Fibroblast of upper back skin (primary cell): ENCODE measurements at regions not wholly inside any gene's neighbourhood (a gene's known extent, or its start where the extent isn't known, plus 50 kb on each side); places are given as distances from the start of the nearest gene placed in this dataset.
"Not testable (repeated sequence)": the region's sequence is repeated elsewhere in the genome, so short reads cannot be mapped to it uniquely, and the experiment has no call there.

Source experiments
- DNase-seq: peaks from one replicate; pipeline ENCODE4 v3.0.0-alpha.2; 2013

DNA sequence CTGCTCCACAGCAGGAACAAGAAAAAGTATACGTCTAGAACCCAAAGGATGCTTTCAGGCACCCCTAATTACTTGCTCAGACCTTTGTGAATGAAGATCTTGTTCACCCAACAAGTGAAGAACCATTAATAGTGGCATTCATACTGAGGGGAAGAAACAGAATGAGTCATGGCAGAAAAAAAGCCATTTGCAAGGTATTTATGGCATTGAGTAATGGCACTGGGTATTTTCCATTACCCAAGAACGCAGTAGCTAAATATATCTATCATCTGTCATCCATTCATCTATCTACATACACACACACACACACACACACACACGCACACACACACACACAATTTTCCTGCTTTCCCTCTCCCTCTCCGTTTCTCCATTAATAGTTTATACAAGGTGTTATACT is 56.4 kb upstream of the XIRP2 start:
- no peak for DNase-seq

DNA sequence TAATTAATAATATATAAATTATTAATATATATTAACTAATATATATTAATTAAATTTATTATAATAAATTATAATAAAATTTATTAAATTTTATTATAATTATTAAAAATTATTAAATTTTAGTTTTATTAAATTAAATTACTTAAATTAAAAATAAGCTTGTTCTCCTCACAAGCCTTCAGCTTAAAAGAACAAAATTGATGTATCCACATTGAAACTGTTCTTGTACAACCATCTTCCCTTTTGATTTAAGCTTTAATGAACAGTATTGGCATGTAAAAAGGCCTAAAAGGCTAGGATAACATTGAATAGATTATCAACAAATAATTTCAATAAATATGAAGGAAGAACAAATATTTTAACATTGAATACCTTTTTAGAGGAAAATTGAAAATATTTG is 62.4 kb upstream of the XIRP2 start:
- no peak for DNase-seq

DNA sequence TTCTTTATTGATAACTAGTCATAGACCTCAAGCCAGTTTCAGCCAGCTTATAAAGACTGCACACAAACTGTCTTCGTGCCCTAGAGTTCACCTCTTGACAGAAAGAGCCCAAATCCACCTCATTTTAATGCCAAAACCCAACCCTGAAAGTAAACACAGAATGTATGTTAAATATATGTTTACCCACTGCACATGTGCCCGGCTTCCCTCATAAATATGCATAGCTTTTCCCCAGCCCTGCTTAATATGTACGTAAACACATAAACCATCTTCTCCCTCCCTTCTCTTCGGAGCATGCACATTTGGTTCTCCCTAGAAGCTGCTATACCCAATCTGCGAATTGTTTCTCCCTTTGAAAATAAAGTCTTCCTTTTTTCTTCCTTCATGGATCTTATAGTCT is 73.9 kb upstream of the XIRP2 start:
- no peak for DNase-seq

DNA sequence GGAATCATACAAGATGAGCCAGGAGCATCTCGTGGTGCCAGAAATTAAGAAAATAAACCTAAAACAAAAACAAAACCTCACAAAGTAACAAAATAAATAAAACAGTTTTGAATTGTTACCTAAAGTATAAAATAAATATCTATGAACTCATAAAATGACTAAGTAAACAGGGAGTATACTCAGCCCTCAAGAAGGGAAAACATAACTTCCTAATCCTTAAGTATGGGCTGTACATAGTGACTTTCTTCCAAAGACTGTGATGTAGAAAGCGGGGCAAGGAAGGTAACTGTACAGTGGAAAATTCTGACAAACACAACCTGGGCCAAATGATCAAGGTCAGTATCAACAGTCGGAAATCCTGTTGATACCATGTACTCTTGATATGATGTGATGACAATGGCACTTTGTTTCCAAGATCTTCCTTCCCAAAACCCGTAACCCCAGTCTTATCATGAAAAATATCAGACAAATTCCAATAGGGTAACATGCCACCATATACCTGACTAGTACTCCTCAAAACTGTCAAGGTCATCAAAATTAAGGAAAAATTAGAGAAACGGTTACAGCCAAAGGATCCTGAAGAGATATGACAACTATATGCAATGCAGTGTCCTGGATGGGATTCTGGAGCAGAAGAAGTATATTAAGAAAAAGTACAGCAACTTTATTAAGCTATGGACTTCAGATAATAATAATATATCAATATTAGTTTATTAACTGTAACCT is 76.0 kb upstream of the XIRP2 start:
- no peak for DNase-seq

DNA sequence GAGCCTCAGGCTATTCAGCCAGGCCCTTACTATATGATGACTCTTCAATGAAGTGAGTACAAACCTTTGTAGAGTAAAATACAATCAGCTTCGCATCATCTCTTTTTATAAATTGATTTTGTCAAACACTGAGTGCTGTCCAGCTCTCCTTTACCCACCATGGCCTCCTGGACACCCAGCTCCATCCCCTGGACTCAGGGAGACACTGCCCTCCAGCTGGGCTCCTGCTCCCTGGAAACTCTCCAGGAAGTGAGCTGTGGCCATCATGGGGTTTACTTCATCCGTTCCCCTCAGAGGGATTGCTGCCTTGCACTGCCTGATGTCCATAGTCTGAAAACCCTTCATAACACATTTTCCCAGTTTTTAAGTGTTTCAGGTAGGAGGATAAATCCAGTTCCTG is 82.5 kb upstream of the XIRP2 start:
- DNase-seq = no peak

DNA sequence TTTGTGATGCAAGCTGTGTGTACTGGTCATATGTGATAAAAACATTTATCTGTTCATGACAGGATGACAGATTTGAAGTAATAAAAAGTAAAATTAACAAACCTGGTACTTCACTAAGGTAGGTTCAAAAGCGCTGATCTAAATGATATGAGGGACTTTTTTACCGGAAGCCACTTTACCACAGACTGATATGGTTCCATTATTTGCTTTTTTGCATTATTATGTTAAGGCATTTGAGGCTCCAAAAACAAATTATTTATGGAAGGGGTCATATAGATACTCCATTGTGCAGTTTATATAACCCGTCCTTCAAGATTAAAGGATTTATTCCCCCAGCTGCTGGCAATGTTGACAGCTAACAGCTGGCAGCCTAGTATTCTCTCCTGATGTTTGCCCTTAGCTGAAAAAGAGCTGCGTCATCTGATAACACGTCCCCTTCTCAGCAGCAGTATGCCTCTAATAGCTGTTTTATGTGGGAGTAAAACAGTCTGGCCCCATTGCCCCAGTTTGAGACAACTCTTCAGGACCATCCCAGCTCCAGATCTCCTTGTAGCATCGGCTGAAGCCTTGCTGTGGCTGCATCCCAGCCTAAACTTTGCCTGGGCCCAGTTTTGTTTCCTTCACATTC is 84.8 kb upstream of the XIRP2 start:
- no peak for DNase-seq

DNA sequence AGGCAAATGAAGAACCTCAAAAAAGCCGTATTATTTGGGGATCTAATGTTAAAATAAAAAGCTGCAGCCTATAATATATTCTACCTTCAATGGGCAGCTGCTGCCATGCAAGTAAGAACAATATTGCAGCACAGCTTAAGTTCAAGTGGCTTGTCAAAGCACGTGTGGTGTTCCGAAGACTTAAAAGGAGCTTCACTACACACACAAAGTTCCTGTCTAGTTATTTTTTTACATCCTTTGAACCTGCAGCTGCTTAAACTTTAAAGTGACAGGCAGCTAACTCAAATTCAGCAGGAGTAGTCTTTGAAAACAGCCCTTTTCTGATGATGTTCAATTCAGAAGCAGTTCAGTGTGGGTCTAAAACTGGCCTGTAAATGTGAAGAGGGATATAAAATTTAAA is 85.8 kb upstream of the XIRP2 start:
- no peak for DNase-seq

DNA sequence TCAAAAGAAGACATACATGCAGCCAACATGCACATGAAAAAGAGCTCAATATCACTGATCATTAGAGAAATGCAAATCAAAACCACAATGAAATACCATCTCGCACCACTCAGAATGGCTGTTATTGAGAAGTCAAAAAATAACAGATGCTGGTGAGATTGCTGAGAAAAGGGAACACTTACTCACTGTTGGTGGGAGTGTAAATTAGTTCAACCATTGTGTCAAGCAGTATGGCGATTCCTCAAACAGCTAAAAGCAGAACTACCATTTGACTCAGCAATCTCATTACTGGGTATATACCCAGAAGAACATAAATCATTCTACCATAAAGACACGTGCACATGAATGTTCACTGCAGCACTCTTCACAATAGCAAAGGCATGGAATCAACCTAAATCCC is 95.5 kb upstream of the XIRP2 start:
- DNase-seq = no peak

DNA sequence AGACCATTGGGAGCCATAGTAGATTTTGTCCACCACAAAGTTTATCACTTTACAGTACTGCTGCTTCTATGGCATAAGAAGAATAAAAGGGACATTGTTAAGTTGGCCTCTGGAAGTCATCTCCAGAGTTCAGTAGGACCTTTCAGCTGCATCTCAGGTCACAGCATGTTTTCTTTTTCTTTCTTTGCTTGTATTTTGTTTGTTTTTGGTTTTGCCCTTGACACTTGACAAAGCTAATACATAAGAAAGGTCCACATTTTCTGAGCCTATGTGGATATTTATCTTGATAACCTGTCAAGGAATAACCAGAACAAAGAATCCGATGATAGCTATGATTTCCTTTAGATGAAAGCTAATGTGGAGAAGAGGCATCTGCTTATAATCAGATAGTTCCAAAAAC is 101.6 kb upstream of the XIRP2 start:
- no peak for DNase-seq

DNA sequence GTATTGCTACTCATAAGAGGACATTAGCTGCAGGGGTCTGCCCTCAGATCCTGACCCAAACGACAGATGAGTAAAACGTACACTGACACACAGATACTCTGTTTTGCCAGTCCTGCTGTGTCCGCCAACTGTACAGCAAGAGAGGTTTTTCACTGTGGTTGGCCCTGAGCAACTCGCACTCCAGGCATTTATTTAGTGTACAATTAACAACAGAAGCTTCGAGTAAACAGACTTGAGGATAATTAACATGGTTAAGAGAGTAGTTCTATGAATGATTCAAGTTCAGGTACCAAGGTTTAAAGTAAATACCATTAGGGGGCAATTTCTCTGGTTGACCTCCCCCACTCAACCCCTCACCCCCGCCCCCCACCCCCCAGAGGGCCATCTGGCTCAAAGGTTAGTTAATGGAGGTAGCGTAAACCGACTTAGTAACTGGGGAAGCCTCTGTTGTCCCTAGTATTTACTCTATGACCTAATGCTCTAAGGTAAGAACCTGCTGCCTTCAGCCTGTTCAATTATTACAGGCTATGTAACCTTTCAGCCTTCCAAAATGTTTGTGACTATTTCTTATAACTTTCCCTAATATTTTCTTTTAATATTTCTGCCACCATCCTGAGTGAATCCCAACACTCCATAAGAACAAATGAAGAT is 103.9 kb upstream of the XIRP2 start:
- no peak for DNase-seq

DNA sequence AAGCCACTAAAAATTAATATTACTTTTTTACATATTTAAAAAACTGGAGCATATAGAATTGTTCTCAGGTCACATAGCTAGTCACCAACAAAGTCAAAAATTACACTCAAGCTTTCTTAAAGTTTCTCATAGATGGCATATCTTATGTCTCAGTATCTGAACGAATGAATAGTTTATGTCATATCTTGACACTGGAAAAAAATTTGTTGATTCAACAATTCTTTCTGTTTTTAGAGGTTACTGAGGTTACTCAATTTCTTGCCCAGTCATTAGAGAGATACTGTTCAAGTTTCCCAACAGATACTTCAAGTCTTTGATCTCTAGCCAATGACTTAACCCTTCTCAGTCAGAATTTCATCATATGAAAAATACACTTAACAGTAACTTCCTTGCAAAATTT is 113.1 kb upstream of the XIRP2 start:
- no peak for DNase-seq

DNA sequence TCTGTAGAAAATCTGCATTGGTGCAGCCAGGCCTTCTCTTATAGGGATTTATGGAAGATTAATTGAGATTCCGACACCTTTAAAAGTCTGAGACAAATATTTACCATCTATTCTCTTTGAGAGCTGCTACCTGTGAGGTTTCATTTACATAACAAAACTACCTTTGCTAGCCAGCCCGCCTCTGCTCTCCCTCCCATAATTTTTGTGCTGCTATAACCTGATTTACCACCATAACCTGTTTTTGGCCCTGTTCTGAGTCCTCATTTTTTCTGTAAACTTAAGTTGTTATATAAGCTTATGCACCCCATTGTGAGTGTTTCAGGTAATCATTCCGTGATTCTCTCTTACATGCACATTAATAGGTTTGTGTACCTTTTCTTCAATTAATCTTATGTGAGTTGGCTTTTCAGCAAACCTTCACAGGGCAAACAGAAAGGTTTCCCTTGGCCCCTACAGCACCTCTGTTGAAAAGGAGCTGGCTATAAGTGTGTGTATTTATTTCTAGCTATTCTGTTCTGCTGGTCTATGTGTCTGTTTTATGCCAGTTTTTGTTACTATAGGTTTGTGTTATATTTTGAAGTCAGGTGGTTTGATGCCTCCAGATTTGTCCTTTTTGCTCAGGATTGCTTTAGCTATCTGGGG is 114.9 kb upstream of the XIRP2 start:
- DNase-seq = no peak

DNA sequence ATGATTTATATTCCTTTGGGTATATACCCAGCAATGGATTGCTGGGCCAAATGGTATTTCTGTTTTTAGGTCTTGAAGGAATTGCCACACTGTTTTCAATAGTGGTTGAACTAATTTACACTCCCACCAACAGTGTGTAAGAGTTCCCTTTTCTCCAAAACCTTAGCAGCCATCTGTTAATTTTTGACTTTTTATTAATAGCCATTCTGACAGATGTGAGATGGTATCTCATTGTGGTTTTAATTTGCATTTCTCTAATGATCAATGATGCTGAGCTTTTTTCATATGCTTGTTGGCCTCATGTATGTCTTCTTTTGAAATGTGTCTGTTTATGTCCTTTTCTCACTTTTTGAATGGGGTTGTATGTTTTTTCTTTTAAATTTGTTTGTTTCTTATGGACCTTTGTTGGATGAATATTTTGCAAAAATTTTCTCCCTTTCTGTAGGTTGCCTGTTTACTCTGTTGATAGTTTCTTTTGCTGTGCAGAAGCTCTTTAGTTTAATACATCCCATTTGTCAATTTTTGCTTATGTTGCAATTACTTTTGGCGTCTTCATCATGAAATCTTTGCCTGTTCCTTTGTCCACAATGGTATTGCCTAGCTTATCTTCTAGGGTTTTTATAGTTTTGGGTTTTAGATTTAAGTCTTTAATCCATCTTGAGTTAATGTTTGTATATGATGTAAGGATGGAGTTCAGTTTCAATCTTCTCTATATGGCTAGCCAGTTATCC is 119.7 kb upstream of the XIRP2 start:
- DNase-seq = no peak

DNA sequence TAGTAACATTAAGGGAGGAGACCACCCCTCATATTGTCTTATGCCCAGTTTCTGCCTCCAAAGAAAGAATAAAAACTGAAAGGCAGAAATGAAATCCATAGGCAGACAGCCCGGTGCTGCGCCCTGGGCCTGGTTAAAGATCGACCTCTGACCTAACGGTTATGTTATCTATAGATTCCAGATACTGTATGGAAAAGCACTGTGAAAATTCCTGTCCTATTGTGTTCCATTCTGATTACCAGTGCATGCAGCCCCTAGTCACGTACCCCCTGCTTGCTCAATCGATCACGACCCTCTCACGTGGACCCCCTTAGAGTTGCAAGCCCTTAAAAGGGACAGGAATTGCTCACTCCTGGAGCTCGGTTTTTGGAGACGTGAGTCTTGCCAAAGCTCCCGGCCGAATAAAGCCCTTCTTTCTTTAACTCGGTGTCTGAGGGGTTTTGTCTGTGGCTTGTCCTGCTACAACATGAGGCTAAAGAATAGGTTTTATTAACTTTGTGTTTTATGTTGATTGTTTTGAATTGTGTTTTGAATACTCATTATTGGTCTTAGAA is 121.4 kb upstream of the XIRP2 start:
- not testable (repeated sequence) for DNase-seq

DNA sequence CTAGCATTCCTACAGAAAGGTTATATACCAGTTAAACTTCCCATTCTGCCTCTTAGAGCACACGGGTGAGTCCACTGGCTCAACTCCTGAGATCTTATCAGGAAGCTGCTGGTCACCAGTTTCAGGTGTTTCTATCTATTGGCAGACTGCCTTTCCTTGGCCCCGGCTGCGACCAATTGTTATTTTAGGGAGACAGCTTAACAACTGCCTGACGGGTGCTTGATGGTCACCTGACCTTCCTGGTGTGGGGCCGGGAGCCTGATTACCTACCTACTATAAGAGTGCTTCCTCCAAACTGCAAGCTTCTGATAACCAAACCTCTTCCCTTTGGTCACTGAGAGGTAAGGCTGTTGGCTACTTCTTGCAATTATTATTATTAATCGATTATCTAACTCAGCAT is 122.1 kb upstream of the XIRP2 start:
- DNase-seq = no peak

DNA sequence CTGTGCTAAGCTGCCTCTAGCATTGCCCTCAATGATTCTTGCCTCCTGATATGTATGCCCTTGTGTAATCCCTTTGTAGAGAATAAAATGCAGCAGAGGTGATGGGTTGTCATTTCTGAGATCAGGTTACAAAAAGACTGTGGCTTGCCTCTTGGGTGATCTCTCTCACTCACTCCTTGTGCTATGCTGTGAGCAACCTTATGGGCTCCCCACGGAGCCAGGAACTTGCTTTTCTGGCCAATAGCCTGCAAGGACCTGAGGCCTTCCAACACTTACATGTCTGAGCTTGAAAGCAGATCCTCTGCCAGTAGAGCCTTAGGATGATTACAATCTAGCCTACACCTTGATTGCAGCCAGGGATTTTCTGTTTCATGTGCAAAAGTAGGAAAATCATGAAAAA is 123.1 kb upstream of the XIRP2 start:
- DNase-seq = no peak

DNA sequence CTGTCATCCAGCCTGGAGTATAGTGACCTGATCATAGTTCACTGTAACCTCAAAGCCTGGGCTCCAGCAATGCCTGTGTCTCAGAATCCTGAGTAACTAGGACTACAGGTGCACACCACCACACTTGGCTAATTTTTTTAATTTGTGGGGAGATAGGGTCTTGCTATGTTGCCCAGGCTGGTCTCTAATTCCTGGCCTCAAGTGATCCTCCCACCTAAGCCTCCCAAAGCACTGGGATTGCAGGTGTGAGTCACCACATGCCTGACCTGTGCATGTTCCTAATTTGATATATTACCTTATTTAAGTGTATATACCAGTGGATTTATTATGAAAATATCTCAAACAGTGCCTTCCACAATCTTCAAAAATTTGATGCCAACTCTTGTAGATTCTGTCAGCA is 123.6 kb upstream of the XIRP2 start:
- DNase-seq = no peak

DNA sequence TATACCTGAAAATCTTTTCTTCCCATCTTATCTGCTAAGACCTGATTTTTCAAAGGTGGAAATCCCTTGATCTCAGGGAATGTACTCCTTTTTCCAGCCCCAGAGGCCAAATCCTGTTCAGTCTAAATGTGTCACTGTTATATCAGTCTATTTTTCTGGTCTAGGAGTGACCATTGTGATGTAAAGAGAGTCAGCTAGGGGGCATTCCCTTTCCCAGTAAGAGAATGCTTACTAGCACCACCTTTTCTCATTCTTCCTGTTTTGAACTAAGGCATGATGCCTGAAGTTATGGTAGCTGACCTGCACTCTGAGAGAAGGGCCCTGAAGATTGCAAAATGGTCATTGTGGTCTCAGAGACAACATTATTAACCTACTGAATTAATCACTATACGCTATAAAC is 124.1 kb upstream of the XIRP2 start:
- DNase-seq = no peak

DNA sequence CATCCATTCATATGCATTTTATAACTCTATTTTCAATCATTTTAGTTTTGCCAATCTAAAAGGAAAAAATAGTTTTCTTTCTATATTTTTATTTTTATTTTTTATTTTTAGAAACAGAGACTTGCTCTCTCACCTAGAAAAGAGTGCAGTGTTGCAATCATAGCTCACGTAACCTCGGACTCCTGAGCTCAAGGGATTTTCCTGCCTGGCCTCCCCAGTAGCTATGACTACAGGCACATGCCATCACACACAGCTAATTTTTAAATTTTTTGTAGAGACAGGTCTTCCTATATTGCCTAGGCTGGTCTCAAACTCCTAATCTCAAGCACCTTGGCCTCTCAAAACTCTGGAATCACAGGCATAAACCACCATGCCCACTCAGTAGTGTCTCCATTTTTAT is 125.5 kb upstream of the XIRP2 start:
- no peak for DNase-seq

DNA sequence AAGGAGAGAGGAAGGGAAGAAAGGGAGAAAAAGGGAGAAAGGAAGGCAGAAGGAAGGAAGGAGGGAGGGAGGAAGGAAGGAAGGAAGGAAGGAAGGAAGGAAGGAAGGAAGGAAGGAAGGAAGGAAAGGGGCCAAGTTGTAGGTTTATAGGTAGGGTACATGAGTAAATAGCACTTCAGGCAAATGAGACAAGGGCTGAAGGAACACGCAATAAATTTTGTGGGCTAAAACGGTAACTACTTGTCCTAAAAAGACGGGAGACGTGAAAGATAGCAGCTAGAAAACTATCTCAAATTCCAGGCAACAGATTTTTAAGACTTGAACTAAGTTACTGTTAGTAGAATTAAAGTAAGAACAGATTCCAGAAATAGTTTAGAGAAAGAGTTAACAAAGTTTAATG is 129.3 kb upstream of the XIRP2 start:
- no peak for DNase-seq

DNA sequence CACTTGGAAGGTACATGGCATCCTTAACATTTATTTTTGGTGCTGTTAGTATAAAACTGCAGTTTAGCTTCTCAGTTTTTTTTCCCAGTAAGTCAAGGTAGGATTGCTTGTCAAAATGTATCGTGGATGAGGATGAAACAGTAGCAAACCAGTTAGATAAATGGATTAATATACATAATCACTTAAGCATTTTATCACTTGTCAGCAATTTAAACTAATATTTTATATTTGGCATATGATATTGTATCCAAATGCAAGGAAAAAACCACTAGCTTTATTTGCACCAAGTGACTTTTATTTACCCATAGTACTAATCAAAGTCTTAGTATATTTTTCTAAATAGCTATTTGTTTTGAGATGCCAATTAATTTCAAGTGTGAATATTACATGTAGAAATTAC is 137.7 kb upstream of the XIRP2 start:
- DNase-seq = no peak

DNA sequence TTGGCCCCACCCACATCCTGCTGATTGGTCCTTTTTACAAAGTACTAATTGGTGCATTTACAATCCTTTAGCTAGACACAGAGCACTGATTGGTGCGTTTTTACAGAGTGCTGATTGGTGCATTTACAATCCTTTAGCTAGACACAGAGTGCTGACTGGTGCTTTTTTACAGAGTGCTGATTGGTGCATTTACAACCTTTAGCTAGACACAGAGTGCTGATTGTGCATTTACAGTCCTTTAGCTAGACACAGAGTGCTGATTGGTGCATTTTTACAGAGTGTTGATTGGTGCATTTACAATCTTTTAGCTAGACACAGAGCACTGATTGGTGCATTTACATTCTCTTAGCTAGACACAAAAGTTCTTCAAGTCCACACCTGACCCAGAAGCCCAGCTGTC is 144.2 kb upstream of the XIRP2 start:
- not testable (repeated sequence) for DNase-seq

DNA sequence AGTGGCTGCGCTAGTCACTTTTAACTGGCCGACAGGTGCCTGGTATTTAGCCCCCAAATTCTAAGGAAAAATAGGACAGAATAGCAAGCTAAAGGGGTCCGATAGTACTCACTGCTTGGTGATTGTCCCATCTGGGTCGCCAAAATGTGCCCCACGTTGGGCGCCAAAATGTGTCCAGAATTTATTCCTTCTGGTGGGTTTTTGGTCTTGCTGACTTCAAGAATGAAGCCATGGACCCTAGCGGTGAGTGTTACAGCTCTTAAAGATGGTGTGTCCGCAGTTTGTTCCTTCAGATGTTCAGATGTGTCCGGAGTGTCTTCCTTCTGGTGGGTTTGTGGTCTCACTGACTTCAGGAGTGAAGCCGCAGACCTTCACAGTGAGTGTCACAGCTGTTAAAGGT is 144.8 kb upstream of the XIRP2 start:
- DNase-seq = not testable (repeated sequence)
